ACHN (cell line): ENCODE measurements at regions not wholly inside any gene's neighbourhood (a gene's known extent, or its start where the extent isn't known, plus 50 kb on each side); places are given as distances from the start of the nearest gene placed in this dataset.

Source experiments
- DNase-seq: peaks from one replicate; pipeline ENCODE4 v3.0.0-alpha.2; 2015
- in situ Hi-C: cut with HindIII; loops from 2 replicates; pipeline ENCODE4 v1.10.0; 2017; ENCODE audit warnings: low sequenced_read_pairs, low pct_ligation_motif_present, low pct_unique_long_range_greater_than_20kb

- in situ Hi-C loops, result no loop called here
- no peak for DNase-seq
Observed at GRCh38 chr18:41720226-41720625, 234.8 kb upstream of the PIK3C3 start.

GRCh38 chr18:41719808-41720207 lies 235.2 kb upstream of the PIK3C3 start:
- in situ Hi-C loops, result no loop called here

GRCh38 chr18:41714872-41715271 lies 240.2 kb upstream of the PIK3C3 start:
- DNase-seq, result no peak
- in situ Hi-C loops, result no loop called here

More at GRCh38 chr18:41719808-41720207, 235.2 kb upstream of the PIK3C3 start:
- DNase-seq, result no peak

- in situ Hi-C loops, result no loop called here
- no peak for DNase-seq
Observed at GRCh38 chr18:41713969-41714825, 240.8 kb upstream of the PIK3C3 start.

GRCh38 chr18:41706301-41706700 lies 248.7 kb upstream of the PIK3C3 start:
- in situ Hi-C loops, result no loop called here
- no peak for DNase-seq

- DNase-seq, result no peak
- in situ Hi-C loops, result no loop called here
Observed at GRCh38 chr18:41703744-41704530, 251.1 kb upstream of the PIK3C3 start.

GRCh38 chr18:41700416-41700815 lies 254.6 kb upstream of the PIK3C3 start:
- in situ Hi-C loops, result no loop called here
- DNase-seq, result no peak

- in situ Hi-C loops, result no loop called here
- DNase-seq, result peak; percentile 11
Observed at GRCh38 chr18:41695441-41695840, 259.6 kb upstream of the PIK3C3 start.

GRCh38 chr18:41693008-41693407 lies 262.0 kb upstream of the PIK3C3 start:
- no peak for DNase-seq
- in situ Hi-C loops, result no loop called here

GRCh38 chr18:41690332-41691127 lies 264.5 kb upstream of the PIK3C3 start:
- in situ Hi-C loops, result no loop called here
- no peak for DNase-seq

GRCh38 chr18:41687138-41687537 lies 267.9 kb upstream of the PIK3C3 start:
- no peak for DNase-seq
- in situ Hi-C loops, result no loop called here

- DNase-seq, result no peak
- in situ Hi-C loops, result no loop called here
Observed at GRCh38 chr18:41681138-41681880, 273.7 kb upstream of the PIK3C3 start.

- in situ Hi-C loops, result no loop called here
- DNase-seq, result no peak
Observed at GRCh38 chr18:41674506-41674905, 280.5 kb upstream of the PIK3C3 start.

GRCh38 chr18:41666231-41666630 lies 288.8 kb upstream of the PIK3C3 start:
- DNase-seq, result no peak
- in situ Hi-C loops, result no loop called here

- in situ Hi-C loops, result no loop called here
- DNase-seq, result no peak
Observed at GRCh38 chr18:41665210-41665609, 289.8 kb upstream of the PIK3C3 start.

- in situ Hi-C loops, result no loop called here
- no peak for DNase-seq
Observed at GRCh38 chr18:41660654-41661053, 294.4 kb upstream of the PIK3C3 start.

- in situ Hi-C loops, result no loop called here
- no peak for DNase-seq
Observed at GRCh38 chr18:41659438-41660130, 295.4 kb upstream of the PIK3C3 start.

GRCh38 chr18:41657189-41657588 lies 297.8 kb upstream of the PIK3C3 start:
- DNase-seq, result no peak
- in situ Hi-C loops, result no loop called here
